Left ventricle myocardium inferior (tissue), 1 donor: ENCODE measurements at regions not wholly inside any gene's neighbourhood (a gene's known extent, or its start where the extent isn't known, plus 50 kb on each side); places are given as distances from the start of the nearest gene placed in this dataset.

Experiments
- DNase-seq: peaks from one replicate; pipeline ENCODE4 v3.0.0-alpha.2; 2020
- H3K27ac ChIP-seq: fragments of 200-600 bp; replicated peaks from 2 replicates; pipeline ENCODE4 v1.8.0; 2021
- H3K27me3 ChIP-seq: fragments of 200-600 bp; 2 replicates; pipeline ENCODE4 v1.8.0; 2021; ENCODE audit warnings: low read depth
- H3K36me3 ChIP-seq: fragments of 200-600 bp; 2 replicates; pipeline ENCODE4 v1.8.0; 2021
- H3K4me1 ChIP-seq: fragments of 200-600 bp; 2 replicates; pipeline ENCODE4 v1.8.0; 2021
- H3K4me3 ChIP-seq: fragments of 200-600 bp; 2 replicates; pipeline ENCODE4 v1.8.0; 2021; ENCODE audit warnings: mild to moderate bottlenecking, moderate library complexity
- H3K9me3 ChIP-seq: fragments of 200-600 bp; replicated peaks from 2 replicates; pipeline ENCODE4 v1.8.0; 2021
- CTCF ChIP-seq: fragments of 200-600 bp; IDR thresholded peaks from 2 replicates; pipeline ENCODE4 v1.8.0; 2021; ENCODE audit warnings: antibody characterized with exemption, mild to moderate bottlenecking, borderline replicate concordance
- intact Hi-C: fragments of 100-400 bp; cut with micrococcal nuclease; formaldehyde crosslinking; loops from one replicate; pipeline ENCODE4 v1.11.0; 2022
- donor health status: DM: no; HTN: yes; CAD: no; lungs with severe emphysema.

- TF ChIP-seq CTCF = no peak
- Histone ChIP-seq H3K36me3 (no peaks in the 10 kb centered on the region), H3K4me1 (no peaks in the 10 kb centered on the region), H3K27me3 (no peaks in the 10 kb centered on the region), H3K4me3 (no peak overlapping the region), H3K27ac (no peak overlapping the region), H3K9me3 (peaks cover 18% of the 10 kb centered on the region)
- no peak for DNase-seq
- intact Hi-C loops = no loop called here
These were observed 348.6 kb upstream of the CDIN1 start for GRCh38 chr15:36230776-36231175.

GRCh38 chr15:36232491-36232890, 346.9 kb upstream of the CDIN1 start:
- Histone ChIP-seq H3K4me3 (no peak overlapping the region), H3K27me3 (no peaks in the 10 kb centered on the region), H3K9me3 (peaks cover 16% of the 10 kb centered on the region), H3K36me3 (no peaks in the 10 kb centered on the region), H3K4me1 (no peaks in the 10 kb centered on the region), H3K27ac (no peak overlapping the region)
- no peak for DNase-seq
- no peak for TF ChIP-seq CTCF
- intact Hi-C loops = no loop called here

- intact Hi-C loops = no loop called here
- Histone ChIP-seq H3K4me1 (no peaks in the 10 kb centered on the region), H3K27me3 (no peaks in the 10 kb centered on the region), H3K4me3 (no peak overlapping the region), H3K27ac (no peak overlapping the region), H3K36me3 (no peaks in the 10 kb centered on the region), H3K9me3 (peaks cover 16% of the 10 kb centered on the region)
- TF ChIP-seq CTCF = no peak
- DNase-seq = no peak
These were observed 344.7 kb upstream of the CDIN1 start for GRCh38 chr15:36234743-36235142.

GRCh38 chr15:36235173-36235572, 344.3 kb upstream of the CDIN1 start:
- Histone ChIP-seq H3K36me3 (no peaks in the 10 kb centered on the region), H3K4me3 (no peak overlapping the region), H3K4me1 (no peaks in the 10 kb centered on the region), H3K27me3 (no peaks in the 10 kb centered on the region), H3K9me3 (peaks cover 16% of the 10 kb centered on the region), H3K27ac (no peak overlapping the region)
- DNase-seq = no peak
- TF ChIP-seq CTCF = no peak
- intact Hi-C loops = no loop called here

GRCh38 chr15:36239509-36239908, 339.9 kb upstream of the CDIN1 start:
- no peak for TF ChIP-seq CTCF
- no peak for DNase-seq
- no peak overlapping the region for H3K27ac ChIP-seq
- H3K9me3 ChIP-seq = peaks cover 12% of the 10 kb centered on the region
- H3K27me3 ChIP-seq = no peaks in the 10 kb centered on the region
- H3K4me3 ChIP-seq = no peak overlapping the region
- no peaks in the 10 kb centered on the region for H3K36me3 ChIP-seq
- H3K4me1 ChIP-seq = no peaks in the 10 kb centered on the region
- intact Hi-C loops = no loop called here

GRCh38 chr15:36251450-36251849, 328.0 kb upstream of the CDIN1 start:
- TF ChIP-seq CTCF = no peak
- H3K4me1 ChIP-seq = peaks cover 4% of the 10 kb centered on the region
- H3K36me3 ChIP-seq = no peaks in the 10 kb centered on the region
- H3K9me3 ChIP-seq = no peaks in the 10 kb centered on the region
- DNase-seq = no peak
- H3K27ac ChIP-seq = no peak overlapping the region
- H3K4me3 ChIP-seq = no peak overlapping the region
- intact Hi-C loops = no loop called here
- no peaks in the 10 kb centered on the region for H3K27me3 ChIP-seq
